HCT116 (cell line): ENCODE measurements at regions not wholly inside any gene's neighbourhood (a gene's known extent, or its start where the extent isn't known, plus 50 kb on each side); places are given as distances from the start of the nearest gene placed in this dataset.

Experiments used
- CEBPB ChIP-seq: IDR thresholded peaks from 2 replicates; pipeline ENCODE4 v1.6.1; 2012; ENCODE audit warnings: low read depth
- CTCF ChIP-seq, 3 experiments: fragments of 200-600 bp in 1 of 3; sonication (generic) in 1 of 3; IDR thresholded peaks in 2 of 3; conservative IDR thresholded peaks in 1 of 3; 2 replicates each; pipeline ENCODE4 v1.5.1; 2012 to 2017; ENCODE audit warnings: low read depth in 2 of 3, low read length in 2 of 3, antibody characterized with exemption in 1 of 3, borderline replicate concordance in 1 of 3, control low read depth in 1 of 3, mild to moderate bottlenecking in 1 of 3, mixed read lengths in 1 of 3, mixed run types in 1 of 3, moderate library complexity in 1 of 3; ENCODE audit not compliant: insufficient read depth in 1 of 3
- EGR1 ChIP-seq: IDR thresholded peaks from 2 replicates; pipeline ENCODE4 v1.6.1; 2012; ENCODE audit warnings: low read depth
- EZH2 ChIP-seq: fragments of 200-600 bp; sonication (generic); IDR thresholded peaks from 2 replicates; pipeline ENCODE4 v1.6.1; 2017; ENCODE audit warnings: antibody characterized with exemption, mixed run types
- POLR2A ChIP-seq: IDR thresholded peaks from 2 replicates; pipeline ENCODE4 v1.7.0; 2011; ENCODE audit warnings: borderline replicate concordance; ENCODE audit not compliant: insufficient read depth, insufficient read length; ENCODE audit errors: extremely low read depth
- SIN3A ChIP-seq: IDR thresholded peaks from 2 replicates; pipeline ENCODE4 v1.6.1; 2012; ENCODE audit warnings: low read depth
- TCF7L2 ChIP-seq: IDR thresholded peaks from 2 replicates; pipeline ENCODE4 v1.7.0; 2011; ENCODE audit warnings: borderline replicate concordance, inconsistent platforms; ENCODE audit not compliant: insufficient read depth, insufficient read length; ENCODE audit errors: extremely low read depth
- ZFX ChIP-seq: fragments of 450-650 bp; IDR thresholded peaks from 2 replicates; pipeline ENCODE4 v1.6.1; 2017

DNA sequence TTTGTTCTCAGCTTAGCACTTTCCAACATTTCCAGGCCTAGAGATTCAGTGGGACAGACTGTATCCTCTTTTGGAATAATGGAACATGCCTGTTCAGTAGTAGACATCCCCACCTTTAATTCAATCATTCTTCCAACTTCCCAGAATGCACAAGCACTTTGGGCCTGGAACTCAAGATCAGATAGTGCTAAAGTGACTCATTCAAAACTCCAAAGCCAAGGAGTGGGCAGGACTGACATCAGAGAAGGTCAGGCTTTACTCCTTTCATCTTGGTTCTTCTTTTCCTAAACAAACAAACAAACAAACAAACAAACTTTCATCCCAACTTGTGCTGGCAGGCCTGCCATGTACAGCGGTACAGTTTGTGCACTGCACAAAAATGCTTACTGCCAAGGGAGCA lies 172.0 kb downstream of the AXIN2 start:
- TF ChIP-seq CEBPB (no peak), POLR2A (no peak), SIN3A (no peak), EZH2 (no peak), CTCF (IDR thresholded peaks at IDR 0.05 in 2 of 3, conservative IDR thresholded peaks at IDR 0.05 in 1 of 3; ENCODE audit: borderline replicate concordance in 1 of 3, insufficient read depth in 1 of 3, low read depth in 2 of 3, low read length in 2 of 3) (no peak), TCF7L2 (no peak), EGR1 (no peak), ZFX (no peak)
